AG04450 (cell line): ENCODE measurements at regions not wholly inside any gene's neighbourhood (a gene's known extent, or its start where the extent isn't known, plus 50 kb on each side); places are given as distances from the start of the nearest gene placed in this dataset.

Source experiments
- CTCF ChIA-PET: fragments of 300-600, 350-600 bp; formaldehyde crosslinking; extraction: SDS; loops from one replicate; lab custom pipeline; 2022; ENCODE audit warnings: antibody characterized with exemption, inconsistent platforms; lab: Charles Lee
- POLR2A ChIA-PET: fragments of 350-600 bp; formaldehyde crosslinking; extraction: SDS; loops from one replicate; lab custom pipeline; 2021; ENCODE audit warnings: antibody characterized with exemption, inconsistent platforms; lab: Yijun Ruan, JAX
- DNase-seq: peaks from one replicate; pipeline ENCODE4 v3.0.0-alpha.2; 2011; ENCODE audit warnings: low read depth, low spot score
- H3K27ac ChIP-seq: one replicate; pipeline ENCODE4 v1.5.1; 2012; ENCODE audit warnings: low read depth, low read length, control low read depth
- H3K27me3 ChIP-seq: one replicate; pipeline ENCODE4 v1.6.0; 2012; ENCODE audit warnings: low read length; ENCODE audit not compliant: control insufficient read depth, insufficient read depth
- H3K4me3 ChIP-seq: 2 replicates; pipeline ENCODE4 v1.5.1; 2011; ENCODE audit warnings: mild to moderate bottlenecking, low read depth, low read length, control low read depth
- H3K9me3 ChIP-seq: 2 replicates; pipeline ENCODE4 v1.5.1; 2012; ENCODE audit warnings: low read length; ENCODE audit not compliant: control insufficient read depth, insufficient read depth
- CTCF ChIP-seq: IDR thresholded peaks from 2 replicates; pipeline ENCODE4 v1.5.1; 2011; ENCODE audit warnings: low read depth, low read length, control low read depth, inconsistent platforms

- no peak for DNase-seq
- POLR2A ChIA-PET: no interaction called here
- no peak for TF ChIP-seq CTCF
These were observed 240.2 kb upstream of the SEMA6A start for GRCh38 chr5:116814626-116815385.

GRCh38 chr5:116813906-116814305 is 239.3 kb upstream of the SEMA6A start:
- no peaks in the 10 kb centered on the region for H3K27me3 ChIP-seq
- H3K27ac ChIP-seq: no peak overlapping the region
- ChIA-PET CTCF (no interaction called here), POLR2A (no interaction called here)
- DNase-seq: no peak
- TF ChIP-seq CTCF: no peak
- H3K9me3 ChIP-seq: no peaks in the 10 kb centered on the region
- H3K4me3 ChIP-seq: no peak overlapping the region

More at GRCh38 chr5:116814626-116815385, 240.2 kb upstream of the SEMA6A start:
- no peaks in the 10 kb centered on the region for H3K9me3 ChIP-seq
- CTCF ChIA-PET: no interaction called here
- H3K4me3 ChIP-seq: no peak overlapping the region
- H3K27ac ChIP-seq: no peak overlapping the region
- no peaks in the 10 kb centered on the region for H3K27me3 ChIP-seq

- CTCF ChIA-PET: no interaction called here
- no peak for DNase-seq
- POLR2A ChIA-PET: no interaction called here
These were observed 238.7 kb upstream of the SEMA6A start for GRCh38 chr5:116813356-116813755.

GRCh38 chr5:116810951-116811350 is 236.3 kb upstream of the SEMA6A start:
- no peak for TF ChIP-seq CTCF
- H3K9me3 ChIP-seq: peaks cover 5% of the 10 kb centered on the region; the same call in 1 of the 2 replicates
- ChIA-PET CTCF (no interaction called here), POLR2A (no interaction called here)
- H3K4me3 ChIP-seq: no peak overlapping the region
- no peaks in the 10 kb centered on the region for H3K27me3 ChIP-seq
- DNase-seq: no peak
- H3K27ac ChIP-seq: no peak overlapping the region

More at GRCh38 chr5:116813356-116813755, 238.7 kb upstream of the SEMA6A start:
- Histone ChIP-seq H3K9me3 (peaks cover 3% of the 10 kb centered on the region; the same call in 1 of the 2 replicates), H3K4me3 (no peak overlapping the region), H3K27ac (no peak overlapping the region), H3K27me3 (no peaks in the 10 kb centered on the region)
- TF ChIP-seq CTCF: no peak

- TF ChIP-seq CTCF: no peak
- no peak for DNase-seq
- no peak overlapping the region for H3K4me3 ChIP-seq
- H3K9me3 ChIP-seq: peaks cover 5% of the 10 kb centered on the region
- ChIA-PET CTCF (no interaction called here), POLR2A (no interaction called here)
- no peaks in the 10 kb centered on the region for H3K27me3 ChIP-seq
- no peak overlapping the region for H3K27ac ChIP-seq
These were observed 232.2 kb upstream of the SEMA6A start for GRCh38 chr5:116806836-116807235.
